OCI-LY1 (cell line): ENCODE measurements at regions not wholly inside any gene's neighbourhood (a gene's known extent, or its start where the extent isn't known, plus 50 kb on each side); places are given as distances from the start of the nearest gene placed in this dataset.

Source experiments
- CTCF ChIP-seq: fragments of 200-600 bp; sonication (generic), shearing (Covaris generic); IDR thresholded peaks from 2 replicates; pipeline ENCODE4 v1.5.1; 2017; ENCODE audit warnings: mild to moderate bottlenecking, antibody characterized with exemption, low read length, moderate library complexity, mixed read lengths
- EZH2 ChIP-seq: fragments of 200-600 bp; sonication (generic), shearing (Covaris generic); IDR thresholded peaks from 2 replicates; pipeline ENCODE4 v1.8.0; 2017; ENCODE audit warnings: borderline replicate concordance, mixed run types, mild to moderate bottlenecking, antibody characterized with exemption, low read length, moderate library complexity, mixed read lengths

DNA sequence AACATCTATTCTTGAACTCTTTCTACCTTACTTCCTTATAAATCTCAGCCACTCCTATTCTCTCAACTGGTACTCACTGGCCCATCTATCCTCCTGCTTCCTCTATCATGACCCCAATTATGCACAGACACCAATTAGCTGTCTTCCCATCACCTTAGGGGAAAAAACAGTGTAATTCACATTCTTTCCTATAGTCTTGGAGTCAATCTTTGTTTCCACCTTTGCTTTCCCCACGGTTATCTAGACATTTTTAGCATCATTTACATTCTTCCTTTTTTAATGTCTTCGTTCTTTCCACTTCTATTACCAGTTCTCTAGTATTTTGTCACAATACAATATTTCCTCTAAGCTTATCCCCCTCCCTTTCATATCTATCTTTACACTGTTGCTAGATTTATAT lies 449.4 kb downstream of the TMEM38B start:
- TF ChIP-seq CTCF = no peak
- TF ChIP-seq EZH2 = no peak
